ENCODE measurements at regions not wholly inside any gene's neighbourhood (a gene's known extent, or its start where the extent isn't known, plus 50 kb on each side); places are given as distances from the start of the nearest gene placed in this dataset.

DNA sequence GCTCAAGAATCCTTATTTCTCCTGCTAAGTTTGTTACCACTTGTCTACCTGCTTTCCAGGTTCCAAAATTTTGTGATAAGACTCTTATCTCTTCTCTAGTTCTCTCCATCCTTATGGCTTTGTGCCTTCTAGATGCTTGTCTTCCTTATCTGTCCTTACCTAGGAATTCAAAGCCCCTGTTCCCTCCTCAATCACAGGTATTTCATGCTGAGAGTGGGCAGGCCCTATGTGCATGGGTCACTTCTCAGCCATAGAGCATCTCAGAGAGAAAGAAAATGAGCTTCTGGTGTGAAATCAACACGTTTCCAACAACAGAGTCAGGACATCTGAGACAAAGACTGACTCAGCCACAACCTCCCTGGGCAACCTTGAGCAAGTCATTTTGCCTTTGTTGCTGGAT, 214.1 kb upstream of the TLE3 start:
- intact Hi-C loops (cut with micrococcal nuclease; ENCODE audit: unreplicated experiment) = no loop called here
- no peak for TF ChIP-seq EZH2 (IDR thresholded peaks at IDR 0.05; ENCODE audit: borderline replicate concordance, low read depth, low read length, poor library complexity, severe bottlenecking)
- no peak for TF ChIP-seq CTCF (conservative IDR thresholded peaks at IDR 0.05; ENCODE audit: low read depth, low read length)
- Histone ChIP-seq H3K27ac (ENCODE audit: low read depth, low read length, poor library complexity, severe bottlenecking) (no peak overlapping the region), H3K27me3 (replicated peaks; ENCODE audit: insufficient read depth, low read depth, low read length, poor library complexity) (no peaks in the 10 kb centered on the region), H3K4me1 (ENCODE audit: insufficient read depth, low read length, poor library complexity, severe bottlenecking) (peaks cover 16% of the 10 kb centered on the region), H3K4me3 (ENCODE audit: low read depth, low read length, poor library complexity, severe bottlenecking) (no peak overlapping the region), H3K9me3 (ENCODE audit: low read depth, low read length, poor library complexity, severe bottlenecking) (no peaks in the 10 kb centered on the region), H3K36me3 (ENCODE audit: insufficient read depth, low read length, poor library complexity, severe bottlenecking) (no peaks in the 10 kb centered on the region)
- ChIA-PET POLR2A (ENCODE audit: low non-redundant PET) (interaction anchor here (0.6 kb wide), 1 partner anchor 543 kb away, joined by 3 read pairs; no protein-coding TSS in a partner anchor), CTCF (no interaction called here)
- no TSS peak for BruUV-seq (replicated peaks)
- DNase-seq (ENCODE audit: low spot score) = no peak

GRCh38 chr15:70309716-70310115, 212.0 kb upstream of the TLE3 start:
- intact Hi-C loops (cut with micrococcal nuclease; ENCODE audit: unreplicated experiment) = no loop called here
- no peaks in the 10 kb centered on the region for H3K36me3 ChIP-seq (ENCODE audit: insufficient read depth, low read length, poor library complexity, severe bottlenecking)
- ChIA-PET CTCF (interaction anchor here (0.6 kb wide), 1 partner anchor 113 kb away, joined by 7 read pairs; no protein-coding TSS in a partner anchor), POLR2A (ENCODE audit: low non-redundant PET) (interaction anchor here (0.6 kb wide), 1 partner anchor 35 kb away, joined by 9 read pairs; no protein-coding TSS in a partner anchor)
- H3K9me3 ChIP-seq (ENCODE audit: low read depth, low read length, poor library complexity, severe bottlenecking) = peaks cover 4% of the 10 kb centered on the region
- BruUV-seq (replicated peaks) = no TSS peak
- no peak for DNase-seq (ENCODE audit: low spot score)
- no peak overlapping the region for H3K4me3 ChIP-seq (ENCODE audit: low read depth, low read length, poor library complexity, severe bottlenecking)
- H3K27ac ChIP-seq (ENCODE audit: low read depth, low read length, poor library complexity, severe bottlenecking) = peak overlapping the region; percentile 68
- TF ChIP-seq EZH2 (IDR thresholded peaks at IDR 0.05; ENCODE audit: borderline replicate concordance, low read depth, low read length, poor library complexity, severe bottlenecking) (no peak), CTCF (conservative IDR thresholded peaks at IDR 0.05; ENCODE audit: low read depth, low read length) (no peak)
- H3K27me3 ChIP-seq (replicated peaks; ENCODE audit: insufficient read depth, low read depth, low read length, poor library complexity) = no peaks in the 10 kb centered on the region
- peaks cover 16% of the 10 kb centered on the region for H3K4me1 ChIP-seq (ENCODE audit: insufficient read depth, low read length, poor library complexity, severe bottlenecking)

- TF ChIP-seq CTCF (conservative IDR thresholded peaks at IDR 0.05; ENCODE audit: low read depth, low read length) = 0 out of 2 replicates have a peak, but pooled peaks have one; percentile 15
- no peak for TF ChIP-seq EZH2 (IDR thresholded peaks at IDR 0.05; ENCODE audit: borderline replicate concordance, low read depth, low read length, poor library complexity, severe bottlenecking)
- ChIA-PET CTCF (interaction anchor here (0.5 kb wide), 1 partner anchor 15 kb away, joined by 3 read pairs; no protein-coding TSS in a partner anchor), POLR2A (ENCODE audit: low non-redundant PET) (interaction anchor here (0.6 kb wide), 1 partner anchor 34 kb away, joined by 9 read pairs; no protein-coding TSS in a partner anchor)
- Histone ChIP-seq H3K9me3 (ENCODE audit: low read depth, low read length, poor library complexity, severe bottlenecking) (peaks cover 5% of the 10 kb centered on the region), H3K27ac (ENCODE audit: low read depth, low read length, poor library complexity, severe bottlenecking) (peak overlapping the region; percentile 89), H3K27me3 (replicated peaks; ENCODE audit: insufficient read depth, low read depth, low read length, poor library complexity) (no peaks in the 10 kb centered on the region), H3K36me3 (ENCODE audit: insufficient read depth, low read length, poor library complexity, severe bottlenecking) (no peaks in the 10 kb centered on the region), H3K4me1 (ENCODE audit: insufficient read depth, low read length, poor library complexity, severe bottlenecking) (peaks cover 16% of the 10 kb centered on the region), H3K4me3 (ENCODE audit: low read depth, low read length, poor library complexity, severe bottlenecking) (peak overlapping the region; percentile 14)
- intact Hi-C loops (cut with micrococcal nuclease; ENCODE audit: unreplicated experiment) = no loop called here
- BruUV-seq (replicated peaks) = no TSS peak
- peak; percentile 78 for DNase-seq (ENCODE audit: low spot score)
Measured at GRCh38 chr15:70308735-70309434, 211.2 kb upstream of the TLE3 start.

All from A673 (cell line).